HepG2 (cell line): ENCODE measurements at regions not wholly inside any gene's neighbourhood (a gene's known extent, or its start where the extent isn't known, plus 50 kb on each side); places are given as distances from the start of the nearest gene placed in this dataset.

ENCODE experiments used
- CTCF ChIP-seq: sonication (generic); formaldehyde crosslinking; IDR thresholded peaks from 2 replicates; pipeline ENCODE4 v1.5.0; 2020; ENCODE audit warnings: mild to moderate bottlenecking, missing genetic modification reagents, moderate library complexity
- ETV6 ChIP-seq: sonication (generic); formaldehyde crosslinking; conservative IDR thresholded peaks from 2 replicates; pipeline ENCODE4 v1.4.0; 2020; ENCODE audit warnings: missing genetic modification reagents
- SKIL ChIP-seq: sonication (generic); formaldehyde crosslinking; IDR thresholded peaks from 2 replicates; pipeline ENCODE4 v1.8.0; 2022; ENCODE audit warnings: missing genetic modification reagents, mild to moderate bottlenecking, moderate library complexity, borderline replicate concordance
- ZBTB49 ChIP-seq: sonication (generic); formaldehyde crosslinking; IDR thresholded peaks from 2 replicates; pipeline ENCODE4 v1.4.0; 2020; ENCODE audit warnings: missing genetic modification reagents, borderline replicate concordance
- ZNF572 ChIP-seq: sonication (generic); formaldehyde crosslinking; IDR thresholded peaks from 2 replicates; pipeline ENCODE4 v1.5.1; 2020; ENCODE audit warnings: mild to moderate bottlenecking, missing genetic modification reagents

GRCh38 chr17:70327723-70328122 lies 158.4 kb downstream of the KCNJ2 start:
- TF ChIP-seq ZNF572 (CRISPR knock-in tag) = no peak
- no peak for TF ChIP-seq ZBTB49 (CRISPR knock-in tag)
- no peak for TF ChIP-seq ETV6 (CRISPR knock-in tag)
- no peak for TF ChIP-seq CTCF (CRISPR knock-in tag)
- no peak for TF ChIP-seq SKIL (CRISPR knock-in tag)
